Ascending aorta (tissue), 2 donors: ENCODE measurements at regions not wholly inside any gene's neighbourhood (a gene's known extent, or its start where the extent isn't known, plus 50 kb on each side); places are given as distances from the start of the nearest gene placed in this dataset.

ENCODE experiments used
- DNase-seq, 2 donors: peaks; one replicate each; pipeline ENCODE4 v3.0.0-alpha.2; 2019; ENCODE audit warnings: low spot score in 2 of 2
- H3K27ac ChIP-seq, 2 donors: fragments of 200-600 bp; sonication (generic); one replicate each; pipeline ENCODE4 v1.5.1; 2016 to 2017; ENCODE audit warnings: mild to moderate bottlenecking in 1 of 2
- H3K27me3 ChIP-seq: fragments of 200-600 bp; sonication (generic); one replicate; pipeline ENCODE4 v1.5.1; 2017
- H3K36me3 ChIP-seq, 2 donors: fragments of 200-600 bp; sonication (generic); one replicate each; pipeline ENCODE4 v1.5.1; 2016
- H3K4me1 ChIP-seq, 2 donors: fragments of 200-600 bp; sonication (generic); one replicate each; pipeline ENCODE4 v1.5.1; 2016 to 2017; ENCODE audit warnings: mild to moderate bottlenecking in 1 of 2
- H3K4me3 ChIP-seq, 2 donors: fragments of 200-600 bp; sonication (generic); one replicate each; pipeline ENCODE4 v1.5.1; 2016 to 2017; ENCODE audit warnings: mild to moderate bottlenecking in 1 of 2
- H3K9me3 ChIP-seq, 2 donors: fragments of 200-600 bp; sonication (generic); one replicate each; pipeline ENCODE4 v1.5.1; 2016
- intact Hi-C: fragments of 100-400 bp; cut with DNase I; formaldehyde crosslinking; loops from one replicate; pipeline ENCODE4 v1.15.1; 2023
- TF ChIP-seq, protein P1 (sequence below), 3 experiments: fragments of 200-600 bp in 2 of 3; fragments of 450-650 bp in 1 of 3; sonication (generic) in 2 of 3; IDR thresholded peaks; one replicate each; pipeline ENCODE4 v1.5.1; 2016 to 2019; ENCODE audit warnings: antibody characterized with exemption in 3 of 3, mild to moderate bottlenecking in 1 of 3, moderate library complexity in 1 of 3

DNA sequence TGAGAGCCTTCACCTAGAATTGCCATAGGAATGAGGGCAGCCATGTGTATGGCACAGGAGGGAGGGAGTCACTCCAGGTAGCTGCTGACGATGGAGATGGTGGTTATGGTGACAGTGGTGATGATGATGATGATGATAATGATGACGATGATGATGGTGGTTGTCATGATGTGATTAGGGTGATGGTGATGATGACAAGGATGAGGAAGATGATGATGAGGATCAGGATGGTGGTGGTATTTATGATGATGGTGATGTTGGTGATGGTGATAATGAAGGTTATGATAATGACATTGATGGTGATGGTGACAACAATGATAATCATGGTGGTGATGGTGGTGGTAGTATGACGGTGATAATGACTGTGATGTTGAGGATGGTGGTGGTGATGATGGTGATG lies 1130.5 kb downstream of the BRD1 start:
- no peaks in the 10 kb centered on the region for H3K9me3 ChIP-seq
- DNase-seq: no peak
- H3K4me3 ChIP-seq: no peak overlapping the region
- H3K4me1 ChIP-seq: no peaks in the 10 kb centered on the region
- intact Hi-C loops: no loop called here
- no peak overlapping the region for H3K27ac ChIP-seq
- no peaks in the 10 kb centered on the region for H3K36me3 ChIP-seq
- TF ChIP-seq, protein P1, sequence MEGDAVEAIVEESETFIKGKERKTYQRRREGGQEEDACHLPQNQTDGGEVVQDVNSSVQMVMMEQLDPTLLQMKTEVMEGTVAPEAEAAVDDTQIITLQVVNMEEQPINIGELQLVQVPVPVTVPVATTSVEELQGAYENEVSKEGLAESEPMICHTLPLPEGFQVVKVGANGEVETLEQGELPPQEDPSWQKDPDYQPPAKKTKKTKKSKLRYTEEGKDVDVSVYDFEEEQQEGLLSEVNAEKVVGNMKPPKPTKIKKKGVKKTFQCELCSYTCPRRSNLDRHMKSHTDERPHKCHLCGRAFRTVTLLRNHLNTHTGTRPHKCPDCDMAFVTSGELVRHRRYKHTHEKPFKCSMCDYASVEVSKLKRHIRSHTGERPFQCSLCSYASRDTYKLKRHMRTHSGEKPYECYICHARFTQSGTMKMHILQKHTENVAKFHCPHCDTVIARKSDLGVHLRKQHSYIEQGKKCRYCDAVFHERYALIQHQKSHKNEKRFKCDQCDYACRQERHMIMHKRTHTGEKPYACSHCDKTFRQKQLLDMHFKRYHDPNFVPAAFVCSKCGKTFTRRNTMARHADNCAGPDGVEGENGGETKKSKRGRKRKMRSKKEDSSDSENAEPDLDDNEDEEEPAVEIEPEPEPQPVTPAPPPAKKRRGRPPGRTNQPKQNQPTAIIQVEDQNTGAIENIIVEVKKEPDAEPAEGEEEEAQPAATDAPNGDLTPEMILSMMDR (IDR thresholded peaks at IDR 0.05): no peak
- H3K27me3 ChIP-seq: no peaks in the 10 kb centered on the region

DNA sequence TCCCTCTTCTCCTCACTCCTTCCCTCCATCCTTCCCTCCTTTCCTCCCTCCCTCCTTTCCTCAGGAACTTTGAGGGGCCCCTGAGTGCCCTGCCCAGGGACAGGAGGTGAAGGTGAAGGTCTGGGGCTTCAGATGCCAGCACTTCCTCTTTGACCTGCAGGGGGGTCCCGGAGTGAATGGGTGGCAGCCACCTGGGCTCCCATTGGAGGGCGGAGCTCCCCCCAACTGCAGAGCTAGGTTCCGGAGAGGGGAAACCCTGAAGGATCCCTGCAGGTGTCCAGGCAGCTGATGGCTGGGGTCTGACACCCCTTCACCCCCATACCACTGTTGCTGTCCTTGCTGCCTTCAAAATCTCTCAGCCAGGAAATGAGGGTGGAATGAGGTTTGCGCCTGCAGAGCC lies 1131.3 kb downstream of the BRD1 start:
- Histone ChIP-seq H3K4me3 (no peak overlapping the region), H3K9me3 (no peaks in the 10 kb centered on the region), H3K36me3 (no peaks in the 10 kb centered on the region), H3K27me3 (no peaks in the 10 kb centered on the region), H3K27ac (no peak overlapping the region), H3K4me1 (no peaks in the 10 kb centered on the region)
- intact Hi-C loops: no loop called here
- no peak for DNase-seq
- TF ChIP-seq, protein P1 (IDR thresholded peaks at IDR 0.05): no peak

DNA sequence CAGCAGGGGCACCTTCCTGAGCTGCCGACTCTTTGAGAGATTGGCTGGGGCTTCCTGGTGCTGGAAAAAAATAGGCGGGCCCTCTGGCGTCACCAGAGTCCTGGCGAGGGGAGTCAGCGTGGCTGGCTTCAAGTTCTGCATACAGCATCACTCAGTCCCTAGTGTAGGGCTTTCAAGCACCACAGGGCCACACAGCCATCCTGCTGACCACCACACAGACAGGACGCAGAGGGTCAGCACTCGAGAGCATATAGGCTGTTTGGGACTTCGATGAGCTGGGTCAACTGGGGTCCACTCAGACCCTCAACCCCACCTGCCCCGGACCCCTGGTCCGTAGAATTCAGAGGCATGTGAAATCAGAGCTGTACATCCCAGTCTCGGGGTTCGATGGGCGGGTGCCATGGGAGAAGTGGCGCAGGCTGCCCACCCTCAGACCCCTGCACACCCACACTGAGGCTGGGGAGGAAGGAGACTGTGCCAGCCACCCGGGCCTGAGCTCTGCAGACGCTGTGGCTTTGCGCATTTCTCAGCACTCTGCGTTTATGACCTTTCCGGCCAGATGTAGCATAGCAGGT lies 1131.9 kb downstream of the BRD1 start:
- Histone ChIP-seq H3K27ac (no peak overlapping the region), H3K9me3 (no peaks in the 10 kb centered on the region), H3K4me1 (no peaks in the 10 kb centered on the region), H3K27me3 (no peaks in the 10 kb centered on the region), H3K36me3 (no peaks in the 10 kb centered on the region), H3K4me3 (no peak overlapping the region)
- no peak for DNase-seq
- intact Hi-C loops: no loop called here
- TF ChIP-seq, protein P1 (IDR thresholded peaks at IDR 0.05): no peak

DNA sequence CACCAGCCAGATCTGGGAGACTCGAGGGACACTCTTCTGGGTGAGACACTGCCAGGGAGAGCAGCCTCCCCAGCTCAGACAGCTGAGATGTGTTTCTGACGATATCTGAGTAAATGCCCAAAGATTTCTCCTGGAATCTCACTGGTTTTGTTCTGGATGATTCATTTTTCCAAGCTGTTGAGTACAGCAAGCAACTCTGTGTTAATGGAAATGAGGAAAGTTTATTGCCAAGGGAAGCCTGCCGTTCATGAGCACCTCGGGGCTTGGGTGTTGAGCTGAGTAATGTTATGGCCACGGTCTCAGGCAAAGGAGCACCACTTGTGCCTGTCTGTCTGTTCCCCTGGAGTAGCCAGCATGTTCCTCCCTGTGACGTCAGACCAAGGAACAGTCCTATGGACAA lies 1132.4 kb downstream of the BRD1 start:
- H3K9me3 ChIP-seq: no peaks in the 10 kb centered on the region
- TF ChIP-seq, protein P1 (IDR thresholded peaks at IDR 0.05): no peak
- no peak overlapping the region for H3K4me3 ChIP-seq
- H3K4me1 ChIP-seq: no peaks in the 10 kb centered on the region
- no peak overlapping the region for H3K27ac ChIP-seq
- intact Hi-C loops: no loop called here
- H3K36me3 ChIP-seq: no peaks in the 10 kb centered on the region
- no peak for DNase-seq
- H3K27me3 ChIP-seq: no peaks in the 10 kb centered on the region

DNA sequence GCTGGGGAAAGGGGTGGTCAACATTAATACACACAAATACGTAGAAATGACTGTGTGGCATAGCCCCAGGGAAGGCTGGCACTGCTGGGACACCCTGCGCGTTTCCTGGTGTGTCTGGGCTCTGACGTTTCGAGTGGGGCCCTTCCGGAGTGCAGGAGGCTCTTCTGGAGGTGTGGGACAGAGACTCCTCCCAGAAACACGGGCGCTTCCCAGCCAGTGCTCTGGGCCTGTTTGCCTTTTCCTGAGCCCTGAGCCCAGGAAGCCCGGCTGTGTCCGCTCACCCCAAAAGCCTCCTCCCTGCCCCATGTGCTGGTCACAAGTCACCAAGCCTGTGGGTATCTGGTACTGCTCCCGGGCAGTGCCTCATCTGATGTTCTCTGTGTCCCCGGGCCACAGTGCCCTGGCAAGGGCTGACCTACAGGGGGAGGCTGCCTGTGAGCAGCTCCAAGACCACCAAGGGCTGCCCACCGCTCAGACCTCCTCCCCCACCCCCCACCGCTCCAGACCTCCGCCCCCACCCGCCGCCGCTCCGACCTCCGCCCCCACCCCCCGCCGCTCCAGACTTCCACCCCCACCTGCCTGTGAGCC lies 1133.3 kb downstream of the BRD1 start:
- H3K36me3 ChIP-seq: no peaks in the 10 kb centered on the region
- intact Hi-C loops: no loop called here
- H3K27ac ChIP-seq: no peak overlapping the region
- H3K4me3 ChIP-seq: no peak overlapping the region
- H3K9me3 ChIP-seq: no peaks in the 10 kb centered on the region
- no peaks in the 10 kb centered on the region for H3K27me3 ChIP-seq
- TF ChIP-seq, protein P1 (IDR thresholded peaks at IDR 0.05): no peak
- H3K4me1 ChIP-seq: no peaks in the 10 kb centered on the region
- DNase-seq: no peak
